Thymus (tissue), 11 donors: ENCODE measurements at regions not wholly inside any gene's neighbourhood (a gene's known extent, or its start where the extent isn't known, plus 50 kb on each side); places are given as distances from the start of the nearest gene placed in this dataset.

Source experiments
- DNase-seq, 9 donors: peaks; one replicate each; pipeline ENCODE4 v3.0.0-alpha.2; 2013; ENCODE audit warnings: low spot score in 9 of 9, low read depth in 6 of 9, missing footprints in 1 of 9
- H3K27ac ChIP-seq, 2 donors: one replicate each; pipeline ENCODE4 v1.5.1; 2013; ENCODE audit warnings: control low read depth in 1 of 2, low read depth in 1 of 2, low read length in 1 of 2, mild to moderate bottlenecking in 1 of 2, moderate library complexity in 1 of 2
- H3K27me3 ChIP-seq, 2 donors: one replicate each; pipeline ENCODE4 v1.5.1; 2013; ENCODE audit warnings: low read length in 1 of 2; ENCODE audit not compliant: control insufficient read depth in 2 of 2, insufficient read depth in 1 of 2
- H3K36me3 ChIP-seq, 2 donors: one replicate each; pipeline ENCODE4 v1.5.1; 2013; ENCODE audit warnings: low read length in 1 of 2, mild to moderate bottlenecking in 1 of 2, moderate library complexity in 1 of 2; ENCODE audit not compliant: control insufficient read depth in 2 of 2, insufficient read depth in 2 of 2
- H3K4me1 ChIP-seq, 2 donors: one replicate each; pipeline ENCODE4 v1.5.1; 2013; ENCODE audit warnings: low read length in 2 of 2; ENCODE audit not compliant: control insufficient read depth in 2 of 2, insufficient read depth in 2 of 2
- H3K4me3 ChIP-seq, 2 donors: one replicate each; pipeline ENCODE4 v1.5.1; 2013; ENCODE audit warnings: low read length in 2 of 2, control low read depth in 1 of 2, mild to moderate bottlenecking in 1 of 2
- H3K9me3 ChIP-seq, 2 donors: one replicate each; pipeline ENCODE4 v1.5.1; 2013; ENCODE audit warnings: low read length in 1 of 2, mild to moderate bottlenecking in 1 of 2; ENCODE audit not compliant: control insufficient read depth in 2 of 2, insufficient read depth in 1 of 2
- WGBS: extraction: QIAGEN DNeasy Blood & Tissue Kit; methylation state at CpG from one replicate; pipeline ENCODE4 v1.1.7; 2013; 5-methylcytosine and 5-hydroxymethylcytosine counted together
- donor health status: healthy.

GRCh38 chr6:101000341-101000740 is 119.2 kb upstream of the ASCC3 start:
- Histone ChIP-seq H3K27me3 (no peaks in the 10 kb centered on the region), H3K36me3 (no peaks in the 10 kb centered on the region), H3K27ac (no peak overlapping the region), H3K4me1 (no peaks in the 10 kb centered on the region), H3K9me3 (no peaks in the 10 kb centered on the region), H3K4me3 (no peak overlapping the region)
- no peak for DNase-seq
- WGBS: 87% methylated on average over 3 of the region's 3 CpGs

- H3K9me3 ChIP-seq: no peaks in the 10 kb centered on the region
- no peak overlapping the region for H3K27ac ChIP-seq
- 100% methylated on average over 1 of the region's 1 CpG for WGBS
- DNase-seq: no peak
- H3K4me1 ChIP-seq: no peaks in the 10 kb centered on the region
- H3K4me3 ChIP-seq: no peak overlapping the region
- H3K36me3 ChIP-seq: no peaks in the 10 kb centered on the region
- H3K27me3 ChIP-seq: no peaks in the 10 kb centered on the region
Observed at GRCh38 chr6:101001012-101001411, 119.9 kb upstream of the ASCC3 start.

DNA sequence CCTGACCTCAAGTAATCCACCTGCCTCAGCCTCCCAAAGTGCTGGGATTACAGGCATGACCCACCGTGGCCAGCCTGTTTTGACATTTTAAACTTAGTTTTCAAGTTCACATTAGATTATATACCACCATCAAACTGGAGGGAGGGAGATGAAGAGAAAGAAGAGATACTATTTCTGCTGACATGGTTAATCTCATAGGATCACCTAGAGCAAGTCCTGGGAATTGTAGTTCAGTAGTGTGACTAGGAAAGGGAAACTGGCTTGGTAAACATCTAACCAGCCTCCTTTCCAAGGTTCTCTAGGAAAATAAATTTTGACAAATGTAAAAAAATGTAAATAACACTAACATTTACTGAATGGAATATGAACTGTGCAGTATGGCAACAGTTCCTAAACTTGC is 120.5 kb upstream of the ASCC3 start:
- Histone ChIP-seq H3K9me3 (no peaks in the 10 kb centered on the region), H3K36me3 (no peaks in the 10 kb centered on the region), H3K27ac (no peak overlapping the region), H3K27me3 (no peaks in the 10 kb centered on the region), H3K4me1 (no peaks in the 10 kb centered on the region), H3K4me3 (no peak overlapping the region)
- WGBS: 98% methylated on average over 1 of the region's 1 CpG
- DNase-seq: no peak

GRCh38 chr6:101003075-101003474 is 121.9 kb upstream of the ASCC3 start:
- no peak overlapping the region for H3K27ac ChIP-seq
- H3K36me3 ChIP-seq: no peaks in the 10 kb centered on the region
- no peaks in the 10 kb centered on the region for H3K27me3 ChIP-seq
- 95% methylated on average over 1 of the region's 1 CpG for WGBS
- H3K9me3 ChIP-seq: no peaks in the 10 kb centered on the region
- H3K4me1 ChIP-seq: no peaks in the 10 kb centered on the region
- no peak overlapping the region for H3K4me3 ChIP-seq
- DNase-seq: no peak

DNA sequence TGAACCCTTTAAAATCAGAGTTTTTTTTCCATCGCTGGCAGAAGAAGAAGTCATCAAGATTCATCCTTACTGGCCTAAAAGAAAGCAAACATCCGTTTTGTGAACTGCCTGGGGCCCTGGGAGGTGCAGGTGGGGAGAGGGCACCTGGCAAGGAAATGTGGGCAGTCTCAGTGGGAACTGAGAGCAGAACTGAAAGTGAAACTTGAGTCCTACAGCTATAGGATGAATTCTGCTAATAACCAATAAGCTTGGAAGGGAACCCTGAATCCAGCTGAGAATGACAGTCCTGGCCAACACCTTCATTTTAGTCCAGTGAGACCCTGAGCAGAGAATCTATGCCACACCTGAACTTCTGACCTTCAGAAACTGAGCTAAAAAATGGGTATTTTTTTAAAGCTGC is 130.1 kb upstream of the ASCC3 start:
- DNase-seq: peak; percentile 18 to 78 (median 25)
- WGBS: 10% methylated on average over 2 of the region's 2 CpGs

GRCh38 chr6:101013612-101014195 is 132.6 kb upstream of the ASCC3 start:
- DNase-seq: no peak
- H3K9me3 ChIP-seq: no peaks in the 10 kb centered on the region
- H3K27ac ChIP-seq: no peak overlapping the region
- WGBS: 93% methylated on average over 2 of the region's 2 CpGs
- no peaks in the 10 kb centered on the region for H3K27me3 ChIP-seq
- no peak overlapping the region for H3K4me3 ChIP-seq
- H3K36me3 ChIP-seq: no peaks in the 10 kb centered on the region
- H3K4me1 ChIP-seq: peaks cover 3 to 13% of the 10 kb centered on the region in 2 donors

More for the DNA sequence above, 130.1 kb upstream of the ASCC3 start:
- Histone ChIP-seq H3K4me3 (no peak overlapping the region), H3K27ac (peak overlapping the region in 1 of 2 donors; percentile 65), H3K36me3 (no peaks in the 10 kb centered on the region), H3K27me3 (no peaks in the 10 kb centered on the region), H3K9me3 (no peaks in the 10 kb centered on the region), H3K4me1 (peaks cover 3 to 13% of the 10 kb centered on the region in 2 donors)

DNA sequence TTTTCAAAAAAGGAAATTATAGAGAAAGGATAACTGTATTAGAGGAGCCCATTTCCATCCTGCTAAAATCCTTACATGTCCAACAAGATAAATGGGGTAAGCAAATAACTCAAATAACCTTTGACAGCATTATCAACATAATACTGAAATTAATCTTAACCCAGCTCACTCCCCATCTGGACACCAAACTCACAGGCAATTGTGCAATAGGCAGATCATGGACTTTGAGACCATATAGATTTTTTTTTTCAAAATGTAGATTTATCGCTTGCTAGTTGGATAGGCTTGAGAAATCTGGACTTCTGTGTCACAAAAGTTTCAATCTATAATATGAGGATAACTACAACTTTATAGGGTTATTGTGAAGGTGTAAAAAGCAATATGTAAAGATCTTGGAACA is 134.4 kb upstream of the ASCC3 start:
- no peak for DNase-seq
- 98% methylated on average over 1 of the region's 1 CpG for WGBS
- H3K27me3 ChIP-seq: no peaks in the 10 kb centered on the region
- no peak overlapping the region for H3K27ac ChIP-seq
- peaks cover 3 to 11% of the 10 kb centered on the region in 2 donors for H3K4me1 ChIP-seq
- H3K36me3 ChIP-seq: no peaks in the 10 kb centered on the region
- H3K9me3 ChIP-seq: no peaks in the 10 kb centered on the region
- no peak overlapping the region for H3K4me3 ChIP-seq

- Histone ChIP-seq H3K27me3 (no peaks in the 10 kb centered on the region), H3K27ac (no peak overlapping the region), H3K4me1 (peaks cover 3 to 6% of the 10 kb centered on the region in 2 donors), H3K36me3 (no peaks in the 10 kb centered on the region), H3K9me3 (no peaks in the 10 kb centered on the region), H3K4me3 (no peak overlapping the region)
- no peak for DNase-seq
- WGBS: 97% methylated on average over 3 of the region's 3 CpGs
Observed at GRCh38 chr6:101016163-101016562, 135.0 kb upstream of the ASCC3 start.

GRCh38 chr6:101018157-101018556 is 137.0 kb upstream of the ASCC3 start:
- no peak overlapping the region for H3K27ac ChIP-seq
- DNase-seq: no peak
- H3K27me3 ChIP-seq: no peaks in the 10 kb centered on the region
- no peaks in the 10 kb centered on the region for H3K4me1 ChIP-seq
- H3K4me3 ChIP-seq: no peak overlapping the region
- peaks cover 0 to 7% of the 10 kb centered on the region in 2 donors for H3K9me3 ChIP-seq
- 89% methylated on average over 3 of the region's 3 CpGs for WGBS
- no peaks in the 10 kb centered on the region for H3K36me3 ChIP-seq

GRCh38 chr6:101021504-101021903 is 140.4 kb upstream of the ASCC3 start:
- H3K4me1 ChIP-seq: no peaks in the 10 kb centered on the region
- H3K4me3 ChIP-seq: no peak overlapping the region
- no peak overlapping the region for H3K27ac ChIP-seq
- H3K36me3 ChIP-seq: no peaks in the 10 kb centered on the region
- DNase-seq: no peak
- peaks cover 0 to 7% of the 10 kb centered on the region in 2 donors for H3K9me3 ChIP-seq
- no peaks in the 10 kb centered on the region for H3K27me3 ChIP-seq
